IPS-20b (cell line): ENCODE measurements at regions not wholly inside any gene's neighbourhood (a gene's known extent, or its start where the extent isn't known, plus 50 kb on each side); places are given as distances from the start of the nearest gene placed in this dataset.

Experiments
- H3K27ac ChIP-seq: one replicate; pipeline ENCODE4 v1.5.1; 2013; ENCODE audit warnings: low read length
- H3K27me3 ChIP-seq: 2 replicates; pipeline ENCODE4 v1.6.1; 2013; ENCODE audit warnings: mild to moderate bottlenecking, low read length, inconsistent platforms; ENCODE audit not compliant: insufficient read depth
- H3K36me3 ChIP-seq: 2 replicates; pipeline ENCODE4 v1.6.1; 2013; ENCODE audit warnings: low read depth, mild to moderate bottlenecking, inconsistent platforms, low read length, moderate library complexity; ENCODE audit not compliant: insufficient read depth
- H3K4me1 ChIP-seq: 2 replicates; pipeline ENCODE4 v1.6.1; 2013; ENCODE audit warnings: mild to moderate bottlenecking, control low read depth, inconsistent platforms, low read length, moderate library complexity; ENCODE audit not compliant: insufficient read depth
- H3K4me3 ChIP-seq: 2 replicates; pipeline ENCODE4 v1.5.1; 2013; ENCODE audit warnings: mild to moderate bottlenecking, low read length, inconsistent platforms
- H3K9ac ChIP-seq: 2 replicates; pipeline ENCODE4 v1.6.1; 2013; ENCODE audit warnings: low read depth, mild to moderate bottlenecking, inconsistent platforms, low read length, moderate library complexity
- H3K9me3 ChIP-seq: 2 replicates; pipeline ENCODE4 v1.6.1; 2013; ENCODE audit warnings: mild to moderate bottlenecking, low read depth, low read length, inconsistent platforms; ENCODE audit not compliant: insufficient read depth

- H3K4me1 ChIP-seq: no peaks in the 10 kb centered on the region
- H3K36me3 ChIP-seq: no peaks in the 10 kb centered on the region
- no peak overlapping the region for H3K4me3 ChIP-seq
- H3K9me3 ChIP-seq: no peaks in the 10 kb centered on the region
- H3K27ac ChIP-seq: no peak overlapping the region
- H3K9ac ChIP-seq: no peak overlapping the region
- H3K27me3 ChIP-seq: no peaks in the 10 kb centered on the region
Measured at GRCh38 chr16:7853197-7853596, 520.6 kb downstream of the RBFOX1 start.

- Histone ChIP-seq H3K4me3 (no peak overlapping the region), H3K4me1 (no peaks in the 10 kb centered on the region), H3K27ac (no peak overlapping the region), H3K9me3 (no peaks in the 10 kb centered on the region), H3K9ac (no peak overlapping the region), H3K27me3 (peaks cover 3% of the 10 kb centered on the region; the same call in 1 of the 2 replicates), H3K36me3 (no peaks in the 10 kb centered on the region)
Measured at GRCh38 chr16:7849841-7850240, 517.2 kb downstream of the RBFOX1 start.

- peaks cover 15% of the 10 kb centered on the region; the same call in 1 of the 2 replicates for H3K4me1 ChIP-seq
- H3K9me3 ChIP-seq: no peaks in the 10 kb centered on the region
- H3K4me3 ChIP-seq: no peak overlapping the region
- peaks cover 11% of the 10 kb centered on the region; the same call in 1 of the 2 replicates for H3K27me3 ChIP-seq
- H3K9ac ChIP-seq: no peak overlapping the region
- no peaks in the 10 kb centered on the region for H3K36me3 ChIP-seq
- H3K27ac ChIP-seq: no peak overlapping the region
Measured at GRCh38 chr16:7843261-7843660, 510.6 kb downstream of the RBFOX1 start.

- no peak overlapping the region for H3K27ac ChIP-seq
- H3K9ac ChIP-seq: no peak overlapping the region
- no peak overlapping the region for H3K4me3 ChIP-seq
- H3K9me3 ChIP-seq: no peaks in the 10 kb centered on the region
- H3K36me3 ChIP-seq: no peaks in the 10 kb centered on the region
- peaks cover 15% of the 10 kb centered on the region; the same call in 1 of the 2 replicates for H3K4me1 ChIP-seq
- peaks cover 5% of the 10 kb centered on the region; the same call in 1 of the 2 replicates for H3K27me3 ChIP-seq
Measured at GRCh38 chr16:7839568-7839967, 506.9 kb downstream of the RBFOX1 start.

- H3K4me1 ChIP-seq: no peaks in the 10 kb centered on the region; the same call in 1 of the 2 replicates
- no peaks in the 10 kb centered on the region for H3K36me3 ChIP-seq
- H3K9ac ChIP-seq: no peak overlapping the region
- H3K9me3 ChIP-seq: no peaks in the 10 kb centered on the region
- no peak overlapping the region for H3K27ac ChIP-seq
- no peaks in the 10 kb centered on the region for H3K27me3 ChIP-seq
- H3K4me3 ChIP-seq: no peak overlapping the region
Measured at GRCh38 chr16:7834771-7835431, 502.3 kb downstream of the RBFOX1 start.

- no peaks in the 10 kb centered on the region for H3K9me3 ChIP-seq
- no peaks in the 10 kb centered on the region for H3K36me3 ChIP-seq
- no peak overlapping the region for H3K4me3 ChIP-seq
- no peaks in the 10 kb centered on the region for H3K27me3 ChIP-seq
- no peak overlapping the region for H3K9ac ChIP-seq
- H3K27ac ChIP-seq: no peak overlapping the region
- H3K4me1 ChIP-seq: 0 out of 2 replicates have a peak, but pooled peaks cover 3% of the 10 kb centered on the region
Measured at GRCh38 chr16:7820816-7821215, 488.2 kb downstream of the RBFOX1 start.

GRCh38 chr16:7805686-7806396 lies 473.2 kb downstream of the RBFOX1 start:
- H3K4me1 ChIP-seq: peaks cover 4% of the 10 kb centered on the region; the same call in 1 of the 2 replicates
- H3K9me3 ChIP-seq: peaks cover 2% of the 10 kb centered on the region; the same call in 1 of the 2 replicates
- no peak overlapping the region for H3K9ac ChIP-seq
- H3K27ac ChIP-seq: no peak overlapping the region
- no peaks in the 10 kb centered on the region for H3K36me3 ChIP-seq
- no peak overlapping the region for H3K4me3 ChIP-seq
- H3K27me3 ChIP-seq: no peaks in the 10 kb centered on the region

- Histone ChIP-seq H3K4me1 (peaks cover 4% of the 10 kb centered on the region; the same call in 1 of the 2 replicates), H3K36me3 (no peaks in the 10 kb centered on the region), H3K4me3 (no peak overlapping the region), H3K9ac (no peak overlapping the region), H3K9me3 (peaks cover 2% of the 10 kb centered on the region; the same call in 1 of the 2 replicates), H3K27ac (no peak overlapping the region), H3K27me3 (no peaks in the 10 kb centered on the region)
Measured at GRCh38 chr16:7804635-7805195, 472.1 kb downstream of the RBFOX1 start.

GRCh38 chr16:7792346-7792745 lies 459.7 kb downstream of the RBFOX1 start:
- no peak overlapping the region for H3K9ac ChIP-seq
- no peaks in the 10 kb centered on the region for H3K36me3 ChIP-seq
- H3K4me1 ChIP-seq: no peaks in the 10 kb centered on the region
- H3K9me3 ChIP-seq: no peaks in the 10 kb centered on the region
- no peak overlapping the region for H3K4me3 ChIP-seq
- no peaks in the 10 kb centered on the region for H3K27me3 ChIP-seq
- no peak overlapping the region for H3K27ac ChIP-seq

GRCh38 chr16:7791028-7791590 lies 458.5 kb downstream of the RBFOX1 start:
- Histone ChIP-seq H3K27ac (no peak overlapping the region), H3K4me3 (no peak overlapping the region), H3K36me3 (no peaks in the 10 kb centered on the region), H3K9me3 (no peaks in the 10 kb centered on the region), H3K27me3 (no peaks in the 10 kb centered on the region), H3K4me1 (no peaks in the 10 kb centered on the region), H3K9ac (no peak overlapping the region)

- Histone ChIP-seq H3K36me3 (no peaks in the 10 kb centered on the region), H3K27ac (no peak overlapping the region), H3K4me3 (no peak overlapping the region), H3K27me3 (no peaks in the 10 kb centered on the region), H3K9me3 (no peaks in the 10 kb centered on the region), H3K4me1 (peaks cover 7% of the 10 kb centered on the region; the same call in 1 of the 2 replicates), H3K9ac (no peak overlapping the region)
Measured at GRCh38 chr16:7775072-7775488, 442.4 kb downstream of the RBFOX1 start.
